HEK293T (cell line): ENCODE measurements at regions not wholly inside any gene's neighbourhood (a gene's known extent, or its start where the extent isn't known, plus 50 kb on each side); places are given as distances from the start of the nearest gene placed in this dataset.

Source experiments
- ELF4 ChIP-seq: fragments of 450-650 bp; IDR thresholded peaks from 2 replicates; pipeline ENCODE4 v1.6.1; 2017; ENCODE audit warnings: antibody characterized with exemption
- FOXA1 ChIP-seq: fragments of 450-650 bp; IDR thresholded peaks from 2 replicates; pipeline ENCODE4 v1.6.1; 2016; ENCODE audit warnings: mild to moderate bottlenecking
- FOXK2 ChIP-seq: fragments of 450-650 bp; IDR thresholded peaks from 2 replicates; pipeline ENCODE4 v1.6.1; 2016; ENCODE audit warnings: mild to moderate bottlenecking
- FOXM1 ChIP-seq: fragments of 450-650 bp; IDR thresholded peaks from 2 replicates; pipeline ENCODE4 v1.6.1; 2017; ENCODE audit warnings: mild to moderate bottlenecking, borderline replicate concordance
- PKNOX1 ChIP-seq: fragments of 450-650 bp; IDR thresholded peaks from 2 replicates; pipeline ENCODE4 v1.6.1; 2016
- SUZ12 ChIP-seq: fragments of 450-650 bp; IDR thresholded peaks from 2 replicates; pipeline ENCODE4 v1.6.1; 2016; ENCODE audit warnings: mild to moderate bottlenecking

- TF ChIP-seq PKNOX1, result no peak
- no peak for TF ChIP-seq FOXK2
- no peak for TF ChIP-seq ELF4
- no peak for TF ChIP-seq SUZ12
- no peak for TF ChIP-seq FOXA1
- no peak for TF ChIP-seq FOXM1
Measured at GRCh38 chr2:129203331-129203730, 776.1 kb upstream of the RAB6C start.
